IMR-90 (cell line): ENCODE measurements at regions not wholly inside any gene's neighbourhood (a gene's known extent, or its start where the extent isn't known, plus 50 kb on each side); places are given as distances from the start of the nearest gene placed in this dataset.

Experiments used
- ATAC-seq: fragments of 200-7000 bp; cut with Tn5 transposase; 2 replicates; pipeline ENCODE4 v1.9.1; 2020; ENCODE audit warnings: low read depth, mild to moderate bottlenecking, moderate library complexity
- BruUV-seq: library from RNA; stranded (reverse); fragments of 400-500 nt; replicated peaks from 2 replicates; lab custom pipeline; 2021; lab: Mats Ljungman, UMichigan
- CTCF ChIA-PET: fragments of 300-600 bp; formaldehyde crosslinking; extraction: SDS; loops from one replicate; lab custom pipeline; 2021; ENCODE audit warnings: antibody characterized with exemption; lab: Yijun Ruan, JAX
- POLR2A ChIA-PET: fragments of 300-600 bp; sonication (Branson Sonifier 250); formaldehyde crosslinking; loops from one replicate; lab custom pipeline; 2022; ENCODE audit warnings: antibody characterized with exemption; ENCODE audit not compliant: unreplicated experiment; lab: Charles Lee
- DNase-seq: peaks from one replicate; pipeline ENCODE4 v3.0.0; 2013
- H2AFZ ChIP-seq: replicated peaks from 2 replicates; pipeline ENCODE3; 2013; ENCODE audit warnings: low read length, mild to moderate bottlenecking; ENCODE audit not compliant: poor library complexity
- H2AK5ac ChIP-seq: 2 replicates; pipeline ENCODE4 v1.6.1; 2013; ENCODE audit warnings: low read depth, low read length, inconsistent platforms
- H2AK9ac ChIP-seq: replicated peaks from 2 replicates; pipeline ENCODE3; 2013; ENCODE audit warnings: mild to moderate bottlenecking, low read depth, low read length, moderate library complexity; ENCODE audit not compliant: poor library complexity
- H2BK120ac ChIP-seq: 2 replicates; pipeline ENCODE4 v1.6.1; 2013; ENCODE audit warnings: low read depth, low read length, inconsistent platforms
- H2BK15ac ChIP-seq: 3 replicates; pipeline ENCODE4 v1.6.1; 2013; ENCODE audit warnings: low read depth, low read length, inconsistent platforms
- H2BK20ac ChIP-seq: 2 replicates; pipeline ENCODE4 v1.6.1; 2013; ENCODE audit warnings: low read depth, mild to moderate bottlenecking, inconsistent platforms, low read length, moderate library complexity
- H2BK5ac ChIP-seq: 2 replicates; pipeline ENCODE4 v1.6.1; 2013; ENCODE audit warnings: mild to moderate bottlenecking, low read depth, low read length, inconsistent platforms; ENCODE audit not compliant: poor library complexity, severe bottlenecking
- H3K14ac ChIP-seq: replicated peaks from 2 replicates; pipeline ENCODE4 v1.6.1; 2013; ENCODE audit warnings: low read depth, low read length, inconsistent platforms
- H3K18ac ChIP-seq: 2 replicates; pipeline ENCODE4 v1.6.1; 2013; ENCODE audit warnings: low read depth, low read length, control low read depth
- H3K23ac ChIP-seq: 2 replicates; pipeline ENCODE4 v1.6.1; 2013; ENCODE audit warnings: low read depth, low read length, inconsistent platforms
- H3K27ac ChIP-seq: 2 replicates; pipeline ENCODE4 v1.5.1; 2013; ENCODE audit warnings: mild to moderate bottlenecking, control low read depth, low read length; ENCODE audit not compliant: insufficient read depth
- H3K27me3 ChIP-seq: 2 replicates; pipeline ENCODE4 v1.6.1; 2013; ENCODE audit warnings: low read length; ENCODE audit not compliant: control insufficient read depth, insufficient read depth
- H3K36me3 ChIP-seq: 2 replicates; pipeline ENCODE4 v1.6.1; 2013; ENCODE audit warnings: low read length, mixed read lengths; ENCODE audit not compliant: control insufficient read depth, insufficient read depth
- H3K4ac ChIP-seq: 2 replicates; pipeline ENCODE4 v1.6.1; 2013; ENCODE audit warnings: low read depth, low read length, inconsistent platforms
- H3K4me1 ChIP-seq: 2 replicates; pipeline ENCODE4 v1.6.1; 2013; ENCODE audit warnings: low read length, mixed read lengths; ENCODE audit not compliant: control insufficient read depth, insufficient read depth
- H3K4me2 ChIP-seq: 2 replicates; pipeline ENCODE4 v1.6.1; 2013; ENCODE audit warnings: low read depth, mild to moderate bottlenecking, control low read depth, low read length, moderate library complexity
- H3K4me3 ChIP-seq: 2 replicates; pipeline ENCODE4 v1.5.1; 2013; ENCODE audit warnings: low read depth, mild to moderate bottlenecking, control low read depth, low read length, moderate library complexity; ENCODE audit not compliant: insufficient read depth
- H3K56ac ChIP-seq: 2 replicates; pipeline ENCODE4 v1.6.1; 2013; ENCODE audit warnings: low read length, inconsistent platforms; ENCODE audit not compliant: insufficient read depth; ENCODE audit errors: extremely low read depth
- H3K79me1 ChIP-seq, 2 experiments: 2 replicates each; pipeline ENCODE4 v1.6.1; 2013; ENCODE audit warnings: low read length in 2 of 2, inconsistent platforms in 1 of 2, low read depth in 1 of 2
- H3K9ac ChIP-seq: 2 replicates; pipeline ENCODE4 v1.6.1; 2013; ENCODE audit warnings: low read depth, low read length, control low read depth
- H3K9me1 ChIP-seq: 2 replicates; pipeline ENCODE4 v1.6.1; 2013; ENCODE audit warnings: low read length, inconsistent platforms; ENCODE audit not compliant: insufficient read depth
- H3K9me3 ChIP-seq: 2 replicates; pipeline ENCODE4 v1.6.1; 2013; ENCODE audit warnings: low read length; ENCODE audit not compliant: control insufficient read depth, insufficient read depth
- H4K20me1 ChIP-seq: 2 replicates; pipeline ENCODE4 v1.6.1; 2013; ENCODE audit warnings: low read length, inconsistent platforms; ENCODE audit not compliant: insufficient read depth
- H4K5ac ChIP-seq: 2 replicates; pipeline ENCODE4 v1.6.1; 2013; ENCODE audit warnings: mild to moderate bottlenecking, low read depth, low read length, control low read depth
- H4K8ac ChIP-seq, 2 experiments: 2 replicates each; pipeline ENCODE4 v1.6.1; 2013; ENCODE audit warnings: low read depth in 2 of 2, low read length in 2 of 2, control low read depth in 1 of 2, inconsistent platforms in 1 of 2
- H4K91ac ChIP-seq: 2 replicates; pipeline ENCODE4 v1.6.1; 2013; ENCODE audit warnings: low read depth, low read length, inconsistent platforms; ENCODE audit not compliant: insufficient read depth
- MAZ ChIP-seq: IDR thresholded peaks from 2 replicates; pipeline ENCODE4 v1.6.1; 2012; ENCODE audit warnings: low read depth, mild to moderate bottlenecking, low read length, improper control_type of control experiment, moderate library complexity, borderline replicate concordance
- WGBS, 2 experiments: methylation state at CpG; one replicate each; pipeline versions ENCODE4 v1.1.5 to v1.1.7; 2013; ENCODE audit warnings: missing lambda C conversion rate in 2 of 2; ENCODE audit not compliant: insufficient read length in 1 of 2; ENCODE audit errors: extremely low coverage in 2 of 2; 5-methylcytosine and 5-hydroxymethylcytosine counted together
- dilution Hi-C: fragments of 300-500 bp; cut with HindIII; formaldehyde crosslinking; loops from one replicate; pipeline ENCODE4 v1.14.3; 2018; ENCODE audit warnings: low sequenced_read_pairs; ENCODE audit not compliant: unreplicated experiment
- in situ Hi-C: fragments of 300-500 bp; cut with MboI; formaldehyde crosslinking; loops from 3 replicates; pipeline ENCODE4 v1.14.3; 2019; ENCODE audit warnings: low sequenced_read_pairs, inconsistent platforms, mixed read lengths
- intact Hi-C: fragments of 100-400 bp; cut with micrococcal nuclease; formaldehyde crosslinking; loops from 2 replicates; pipeline ENCODE4 v1.10.0; 2022

GRCh38 chr2:199677881-199678280 is 173.1 kb downstream of the FTCDNL1 start:
- Histone ChIP-seq H3K23ac (no peak overlapping the region), H2BK15ac (no peak overlapping the region), H2BK120ac (no peak overlapping the region), H2AFZ (no peak overlapping the region), H3K14ac (no peak overlapping the region), H4K20me1 (no peaks in the 10 kb centered on the region), H2BK5ac (no peak overlapping the region), H3K18ac (no peak overlapping the region), H4K5ac (no peak overlapping the region), H3K79me1 (no peaks in the 10 kb centered on the region), H2AK9ac (no peak overlapping the region), H3K36me3 (no peaks in the 10 kb centered on the region), H3K4me3 (no peak overlapping the region), H3K4me1 (no peaks in the 10 kb centered on the region), H3K9me1 (no peaks in the 10 kb centered on the region), H3K27me3 (no peaks in the 10 kb centered on the region), H3K4me2 (no peak overlapping the region), H3K9me3 (no peaks in the 10 kb centered on the region), H3K4ac (no peak overlapping the region), H2BK20ac (no peak overlapping the region), H3K27ac (no peak overlapping the region), H3K9ac (no peak overlapping the region), H3K56ac (no peak overlapping the region), H2AK5ac (no peak overlapping the region), H4K91ac (no peak overlapping the region), H4K8ac (no peak overlapping the region)
- WGBS, 2 experiments: no CpG with 5 or more reads among the region's 4 CpGs
- ATAC-seq: no peak
- ChIA-PET CTCF (no interaction called here), POLR2A (no interaction called here)
- TF ChIP-seq MAZ: no peak
- in situ Hi-C loops (no loop called here), dilution Hi-C loops (no loop called here), intact Hi-C loops (no loop called here)
- no TSS peak for BruUV-seq
- no peak for DNase-seq
